ENCODE measurements at regions not wholly inside any gene's neighbourhood (a gene's known extent, or its start where the extent isn't known, plus 50 kb on each side); places are given as distances from the start of the nearest gene placed in this dataset.

DNA sequence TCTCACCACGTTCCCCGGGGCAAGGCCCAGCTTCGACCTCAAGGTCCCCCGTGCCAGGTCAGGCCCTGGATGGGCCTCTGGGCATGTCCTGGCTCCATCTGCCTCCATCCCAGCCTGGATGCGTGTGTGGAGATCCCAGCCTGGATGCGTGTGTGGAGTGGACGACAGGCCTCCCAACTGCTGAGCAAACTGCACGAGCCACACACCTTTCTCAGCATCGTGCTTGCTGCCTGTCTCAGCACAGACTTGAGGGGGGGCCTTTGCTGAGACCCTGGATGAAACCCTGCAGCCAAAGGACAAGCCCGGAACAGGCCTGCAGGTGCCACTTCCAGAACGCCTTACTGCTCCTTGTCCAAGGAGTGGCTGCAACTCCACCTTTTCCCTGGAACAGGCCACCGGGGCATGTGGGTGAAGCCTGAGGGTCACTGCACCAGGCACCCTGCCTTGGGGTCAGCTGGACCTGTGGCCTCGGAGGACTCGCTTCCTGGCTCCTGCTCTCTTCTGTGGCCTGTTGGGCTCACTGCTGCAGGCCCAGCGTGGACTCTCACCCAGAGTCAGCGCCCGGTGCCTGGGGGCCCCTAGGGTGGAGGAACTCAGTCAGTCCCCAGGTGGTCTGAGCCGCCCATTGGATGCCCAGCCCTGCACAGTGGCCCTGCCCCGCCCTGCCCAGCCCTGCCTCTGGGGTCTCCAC, 176.0 kb downstream of the KIF26A start:
- no peak overlapping the region for H3K27ac ChIP-seq
- no peaks in the 10 kb centered on the region for H3K36me3 ChIP-seq
- H3K9me3 ChIP-seq = peaks cover 0 to 4% (median 0%) of the 10 kb centered on the region in 4 donors
- H3K27me3 ChIP-seq = peaks cover 0 to 13% (median 0%) of the 10 kb centered on the region in 3 donors
- WGBS, 5 donors = 76 to 86% (median 83%) methylated on average over 15 to 19 of the region's 19 CpGs
- no peak for TF ChIP-seq POLR2A (IDR thresholded peaks at IDR 0.05)
- no peak for TF ChIP-seq EP300 (IDR thresholded peaks at IDR 0.05)
- TF ChIP-seq, protein P1, sequence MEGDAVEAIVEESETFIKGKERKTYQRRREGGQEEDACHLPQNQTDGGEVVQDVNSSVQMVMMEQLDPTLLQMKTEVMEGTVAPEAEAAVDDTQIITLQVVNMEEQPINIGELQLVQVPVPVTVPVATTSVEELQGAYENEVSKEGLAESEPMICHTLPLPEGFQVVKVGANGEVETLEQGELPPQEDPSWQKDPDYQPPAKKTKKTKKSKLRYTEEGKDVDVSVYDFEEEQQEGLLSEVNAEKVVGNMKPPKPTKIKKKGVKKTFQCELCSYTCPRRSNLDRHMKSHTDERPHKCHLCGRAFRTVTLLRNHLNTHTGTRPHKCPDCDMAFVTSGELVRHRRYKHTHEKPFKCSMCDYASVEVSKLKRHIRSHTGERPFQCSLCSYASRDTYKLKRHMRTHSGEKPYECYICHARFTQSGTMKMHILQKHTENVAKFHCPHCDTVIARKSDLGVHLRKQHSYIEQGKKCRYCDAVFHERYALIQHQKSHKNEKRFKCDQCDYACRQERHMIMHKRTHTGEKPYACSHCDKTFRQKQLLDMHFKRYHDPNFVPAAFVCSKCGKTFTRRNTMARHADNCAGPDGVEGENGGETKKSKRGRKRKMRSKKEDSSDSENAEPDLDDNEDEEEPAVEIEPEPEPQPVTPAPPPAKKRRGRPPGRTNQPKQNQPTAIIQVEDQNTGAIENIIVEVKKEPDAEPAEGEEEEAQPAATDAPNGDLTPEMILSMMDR (IDR thresholded peaks at IDR 0.05) = no peak
- TF ChIP-seq POLR2AphosphoS5 (IDR thresholded peaks at IDR 0.05) = no peak
- H3K4me3 ChIP-seq = no peak overlapping the region
- peak in 1 of 2 donors; percentile 19 for DNase-seq
- no peaks in the 10 kb centered on the region for H3K4me1 ChIP-seq
- intact Hi-C loops (cut with DNase I; ENCODE audit: low total_unique reads) = no loop called here

- intact Hi-C loops (cut with DNase I; ENCODE audit: low total_unique reads) = no loop called here
- Histone ChIP-seq H3K4me3 (no peak overlapping the region), H3K9me3 (peaks cover 0 to 4% (median 0%) of the 10 kb centered on the region in 4 donors), H3K4me1 (no peaks in the 10 kb centered on the region), H3K27ac (no peak overlapping the region), H3K27me3 (peaks cover 0 to 17% (median 0%) of the 10 kb centered on the region in 3 donors), H3K36me3 (no peaks in the 10 kb centered on the region)
- peak in 1 of 2 donors; percentile 1 for DNase-seq
- no peak for TF ChIP-seq POLR2AphosphoS5 (IDR thresholded peaks at IDR 0.05)
- TF ChIP-seq, protein P1 (IDR thresholded peaks at IDR 0.05) = no peak
- no peak for TF ChIP-seq POLR2A (IDR thresholded peaks at IDR 0.05)
- TF ChIP-seq EP300 (IDR thresholded peaks at IDR 0.05) = no peak
- 70 to 78% (median 74%) methylated on average over 12 to 14 of the region's 14 CpGs for WGBS, 5 donors
Observed at GRCh38 chr14:104315169-104315568, 176.8 kb downstream of the KIF26A start.

GRCh38 chr14:104315625-104316024, 177.2 kb downstream of the KIF26A start:
- peak in 1 of 2 donors; percentile 10 for DNase-seq
- WGBS, 5 donors = 83 to 94% (median 90%) methylated on average over 1 to 2 of the region's 2 CpGs
- Histone ChIP-seq H3K4me1 (no peaks in the 10 kb centered on the region), H3K27ac (no peak overlapping the region), H3K4me3 (no peak overlapping the region), H3K9me3 (peaks cover 0 to 4% (median 0%) of the 10 kb centered on the region in 4 donors), H3K36me3 (no peaks in the 10 kb centered on the region), H3K27me3 (peaks cover 0 to 21% (median 4%) of the 10 kb centered on the region in 3 donors)
- TF ChIP-seq, protein P1 (IDR thresholded peaks at IDR 0.05) = no peak
- TF ChIP-seq POLR2AphosphoS5 (IDR thresholded peaks at IDR 0.05) (no peak), EP300 (IDR thresholded peaks at IDR 0.05) (no peak), POLR2A (IDR thresholded peaks at IDR 0.05) (no peak)
- intact Hi-C loops (cut with DNase I; ENCODE audit: low total_unique reads) = no loop called here

GRCh38 chr14:104316121-104316722, 177.8 kb downstream of the KIF26A start:
- Histone ChIP-seq H3K9me3 (peaks cover 0 to 2% (median 0%) of the 10 kb centered on the region in 4 donors), H3K27ac (no peak overlapping the region), H3K4me3 (no peak overlapping the region), H3K4me1 (no peaks in the 10 kb centered on the region), H3K27me3 (peaks cover 0 to 27% (median 10%) of the 10 kb centered on the region in 3 donors), H3K36me3 (no peaks in the 10 kb centered on the region)
- WGBS, 5 donors = 80 to 96% (median 94%) methylated on average over 14 to 20 of the region's 20 CpGs
- intact Hi-C loops (cut with DNase I; ENCODE audit: low total_unique reads) = no loop called here
- TF ChIP-seq POLR2AphosphoS5 (IDR thresholded peaks at IDR 0.05) (no peak), POLR2A (IDR thresholded peaks at IDR 0.05) (no peak)
- DNase-seq = peak; percentile 0 to 17
